Neural cell (in vitro differentiated cells): ENCODE measurements at regions not wholly inside any gene's neighbourhood (a gene's known extent, or its start where the extent isn't known, plus 50 kb on each side); places are given as distances from the start of the nearest gene placed in this dataset.

ENCODE experiments used
- H2AFZ ChIP-seq: fragments of 200-600, 300-800 bp; sonication (generic), shearing (Covaris generic); 2 replicates; pipeline ENCODE4 v1.6.0; 2014; ENCODE audit warnings: low read depth, mild to moderate bottlenecking, antibody characterized with exemption, low read length, moderate library complexity
- H3F3A ChIP-seq: fragments of 200-600 bp; shearing (Covaris generic); 2 replicates; pipeline ENCODE4 v1.6.1; 2016; ENCODE audit warnings: mild to moderate bottlenecking, moderate library complexity, mixed read lengths, antibody characterized with exemption, low read length; ENCODE audit not compliant: insufficient read depth, poor library complexity, severe bottlenecking
- H3K27ac ChIP-seq: fragments of 200-600, 300-800 bp; sonication (generic), shearing (Covaris generic); 2 replicates; pipeline ENCODE4 v1.5.1; 2014; ENCODE audit warnings: mild to moderate bottlenecking, low read length, moderate library complexity
- H3K27me3 ChIP-seq: fragments of 300-800, 200-600 bp; sonication (generic), shearing (Covaris generic); 2 replicates; pipeline ENCODE4 v1.6.0; 2014; ENCODE audit warnings: mild to moderate bottlenecking, low read depth, low read length, moderate library complexity; ENCODE audit not compliant: insufficient read depth
- H3K36me3 ChIP-seq: fragments of 300-800, 200-600 bp; sonication (generic), shearing (Covaris generic); 2 replicates; pipeline ENCODE4 v1.5.1; 2014; ENCODE audit warnings: mild to moderate bottlenecking, antibody characterized with exemption, low read length, moderate library complexity; ENCODE audit not compliant: insufficient read depth
- H3K4me2 ChIP-seq: fragments of 300-800, 200-600 bp; sonication (generic), shearing (Covaris generic); 2 replicates; pipeline ENCODE4 v1.6.0; 2014; ENCODE audit warnings: mild to moderate bottlenecking, low read length
- H3K4me3 ChIP-seq: fragments of 300-800, 200-600 bp; sonication (generic), shearing (Covaris generic); 2 replicates; pipeline ENCODE4 v1.5.1; 2014; ENCODE audit warnings: mild to moderate bottlenecking, low read length, moderate library complexity
- H3K79me2 ChIP-seq: fragments of 200-600 bp; shearing (Covaris generic); replicated peaks from 2 replicates; pipeline ENCODE4 v1.6.0; 2014; ENCODE audit warnings: mild to moderate bottlenecking, low read length, moderate library complexity; ENCODE audit not compliant: insufficient read depth
- H3K9ac ChIP-seq: fragments of 300-800, 200-600 bp; sonication (generic), shearing (Covaris generic); 2 replicates; pipeline ENCODE4 v1.6.1; 2016; ENCODE audit warnings: mild to moderate bottlenecking, low read length, mixed read lengths
- H3K9me2 ChIP-seq: fragments of 200-600 bp; shearing (Covaris generic); 2 replicates; pipeline ENCODE4 v1.6.1; 2016; ENCODE audit warnings: mild to moderate bottlenecking, low read length, mixed read lengths; ENCODE audit not compliant: insufficient read depth
- H3K9me3 ChIP-seq: fragments of 200-600, 300-800 bp; sonication (generic), shearing (Covaris generic); 2 replicates; pipeline ENCODE4 v1.6.1; 2016; ENCODE audit warnings: mild to moderate bottlenecking, mixed run types, low read length, moderate library complexity, mixed read lengths
- H4K20me1 ChIP-seq: fragments of 200-600 bp; shearing (Covaris generic); 2 replicates; pipeline ENCODE4 v1.6.1; 2016; ENCODE audit warnings: mild to moderate bottlenecking, mixed run types; ENCODE audit not compliant: insufficient read depth
- CTCF ChIP-seq: fragments of 450-650 bp; IDR thresholded peaks from 2 replicates; pipeline ENCODE4 v1.5.1; 2014; ENCODE audit warnings: antibody characterized with exemption, mild to moderate bottlenecking, moderate library complexity; ENCODE audit not compliant: poor library complexity, severe bottlenecking
- EP300 ChIP-seq: fragments of 450-650 bp; conservative IDR thresholded peaks from 2 replicates; pipeline ENCODE4 v1.6.1; 2014; ENCODE audit warnings: antibody characterized with exemption, mild to moderate bottlenecking, moderate library complexity; ENCODE audit not compliant: poor library complexity, severe bottlenecking
- EZH2 ChIP-seq: fragments of 200-600, 300-800 bp; shearing (Covaris generic), sonication (generic); IDR thresholded peaks from 2 replicates; pipeline ENCODE4 v1.6.1; 2014; ENCODE audit warnings: antibody characterized with exemption, low read length, borderline replicate concordance, mild to moderate bottlenecking; ENCODE audit not compliant: insufficient read depth, poor library complexity, severe bottlenecking
- MXI1 ChIP-seq: fragments of 450-650 bp; conservative IDR thresholded peaks from 2 replicates; pipeline ENCODE4 v1.6.1; 2014; ENCODE audit warnings: antibody characterized with exemption, mild to moderate bottlenecking; ENCODE audit not compliant: poor library complexity, severe bottlenecking
- POLR2AphosphoS5 ChIP-seq: IDR thresholded peaks from 2 replicates; pipeline ENCODE4 v1.6.1; 2012
- RAD21 ChIP-seq: fragments of 450-650 bp; conservative IDR thresholded peaks from 2 replicates; pipeline ENCODE4 v1.6.1; 2014; ENCODE audit warnings: antibody characterized with exemption, mild to moderate bottlenecking, moderate library complexity
- REST ChIP-seq: IDR thresholded peaks from 2 replicates; pipeline ENCODE4 v1.6.1; 2012; ENCODE audit warnings: borderline replicate concordance
- SMC3 ChIP-seq: fragments of 450-650 bp; conservative IDR thresholded peaks from 2 replicates; pipeline ENCODE4 v1.6.1; 2014; ENCODE audit warnings: antibody characterized with exemption, mild to moderate bottlenecking, moderate library complexity; ENCODE audit not compliant: poor library complexity
- TAF1 ChIP-seq: IDR thresholded peaks from 2 replicates; pipeline ENCODE4 v1.6.1; 2012; ENCODE audit warnings: low read depth

GRCh38 chr7:46707973-46708372 is 786.9 kb upstream of the IGFBP3 start:
- no peak overlapping the region for H3K4me2 ChIP-seq
- H3K27me3 ChIP-seq, result no peaks in the 10 kb centered on the region
- no peak overlapping the region for H3K4me3 ChIP-seq
- H3F3A ChIP-seq, result no peaks in the 10 kb centered on the region
- no peak for TF ChIP-seq MXI1
- TF ChIP-seq TAF1, result no peak
- no peak for TF ChIP-seq SMC3
- TF ChIP-seq RAD21, result no peak
- no peak for TF ChIP-seq REST
- TF ChIP-seq CTCF, result no peak
- no peak for TF ChIP-seq POLR2AphosphoS5
- TF ChIP-seq EP300, result no peak
- TF ChIP-seq EZH2, result no peak
- H3K79me2 ChIP-seq, result no peaks in the 10 kb centered on the region
- no peaks in the 10 kb centered on the region for H3K9me3 ChIP-seq
- no peak overlapping the region for H3K27ac ChIP-seq
- no peaks in the 10 kb centered on the region for H3K36me3 ChIP-seq
- H2AFZ ChIP-seq, result peak overlapping the region; percentile 16
- no peak overlapping the region for H3K9ac ChIP-seq
- H4K20me1 ChIP-seq, result no peaks in the 10 kb centered on the region
- H3K9me2 ChIP-seq, result no peaks in the 10 kb centered on the region

- Histone ChIP-seq H3K79me2 (no peaks in the 10 kb centered on the region), H3K27me3 (no peaks in the 10 kb centered on the region), H4K20me1 (no peaks in the 10 kb centered on the region), H3K4me2 (no peak overlapping the region), H3K9ac (no peak overlapping the region), H3K27ac (no peak overlapping the region), H3K36me3 (no peaks in the 10 kb centered on the region), H3K9me3 (no peaks in the 10 kb centered on the region), H3K4me3 (no peak overlapping the region), H3F3A (no peaks in the 10 kb centered on the region), H2AFZ (no peak overlapping the region), H3K9me2 (no peaks in the 10 kb centered on the region)
- TF ChIP-seq EZH2, result no peak
- no peak for TF ChIP-seq MXI1
- TF ChIP-seq SMC3, result no peak
- no peak for TF ChIP-seq RAD21
- no peak for TF ChIP-seq CTCF
- TF ChIP-seq POLR2AphosphoS5, result no peak
- TF ChIP-seq REST, result no peak
- TF ChIP-seq EP300, result no peak
Observed at GRCh38 chr7:46705386-46706255, 784.5 kb upstream of the IGFBP3 start.
